Endothelial cell of umbilical vein (primary cell): ENCODE measurements at regions not wholly inside any gene's neighbourhood (a gene's known extent, or its start where the extent isn't known, plus 50 kb on each side); places are given as distances from the start of the nearest gene placed in this dataset.

Source experiments
- BruUV-seq: library from RNA; stranded (reverse); fragments of 400-500 nt; replicated peaks from 2 replicates; lab custom pipeline; 2021; lab: Mats Ljungman, UMichigan
- CTCF ChIA-PET: fragments of 300-600, 350-600 bp; sonication (Branson Sonifier 250); formaldehyde crosslinking; loops from one replicate; lab custom pipeline; 2021; ENCODE audit warnings: antibody characterized with exemption, inconsistent platforms; lab: Charles Lee
- POLR2A ChIA-PET: fragments of 300-600, 350-600 bp; sonication (Branson Sonifier 250); formaldehyde crosslinking; loops from one replicate; lab custom pipeline; 2021; ENCODE audit warnings: antibody characterized with exemption, inconsistent platforms; lab: Charles Lee
- DNase-seq: peaks from one replicate; pipeline ENCODE4 v3.0.0-alpha.2; 2011; ENCODE audit warnings: low read depth, low spot score
- FAIRE-seq: peaks from 2 replicates; lab custom pipeline; 2011; peaks lifted over from hg19 to GRCh38; lab: Jason Lieb, UNC
- H2AFZ ChIP-seq: 2 replicates; pipeline ENCODE4 v1.6.0; 2012; ENCODE audit warnings: low read depth, low read length, control low read depth, inconsistent platforms
- H3K27ac ChIP-seq: 2 replicates; pipeline ENCODE4 v1.5.1; 2011; ENCODE audit warnings: low read depth, mild to moderate bottlenecking, control low read depth, low read length, moderate library complexity; ENCODE audit not compliant: insufficient read depth
- H3K27me3 ChIP-seq, 2 experiments: 2 replicates each; pipeline versions ENCODE4 v1.6.0 to v1.6.1; 2011; ENCODE audit warnings: low read length in 2 of 2, mixed read lengths in 1 of 2; ENCODE audit not compliant: control insufficient read depth in 2 of 2, insufficient read depth in 2 of 2
- H3K36me3 ChIP-seq, 2 experiments: 2 replicates in 1 of 2; 3 replicates in 1 of 2; pipeline ENCODE4 v1.5.1; 2011; ENCODE audit warnings: low read length in 2 of 2, mild to moderate bottlenecking in 1 of 2, moderate library complexity in 1 of 2; ENCODE audit not compliant: control insufficient read depth in 2 of 2, insufficient read depth in 2 of 2; ENCODE audit errors: extremely low read depth in 1 of 2
- H3K4me1 ChIP-seq: 3 replicates; pipeline ENCODE4 v1.5.1; 2011; ENCODE audit warnings: mild to moderate bottlenecking, low read length; ENCODE audit not compliant: control insufficient read depth, insufficient read depth; ENCODE audit errors: extremely low read depth
- H3K4me2 ChIP-seq: 2 replicates; pipeline ENCODE4 v1.6.1; 2011; ENCODE audit warnings: low read length, control low read depth, mixed read lengths; ENCODE audit not compliant: insufficient read depth
- H3K4me3 ChIP-seq, 3 experiments: fragments of 200-600 bp in 1 of 3; sonication (generic), shearing (Covaris generic) in 1 of 3; replicated peaks in 1 of 3; 2 replicates each; pipeline ENCODE4 v1.5.1; 2011 to 2016; ENCODE audit warnings: control low read depth in 3 of 3, low read length in 3 of 3, mild to moderate bottlenecking in 2 of 3, inconsistent platforms in 1 of 3, low read depth in 1 of 3, moderate library complexity in 1 of 3; ENCODE audit not compliant: insufficient read depth in 1 of 3
- H3K79me2 ChIP-seq: 2 replicates; pipeline ENCODE4 v1.6.0; 2012; ENCODE audit warnings: low read length, inconsistent platforms; ENCODE audit not compliant: control insufficient read depth, insufficient read depth
- H3K9ac ChIP-seq: replicated peaks from 2 replicates; pipeline ENCODE3; 2011; ENCODE audit warnings: low read length, control low read depth; ENCODE audit not compliant: insufficient read depth; ENCODE audit errors: extremely low read depth
- H3K9me1 ChIP-seq: replicated peaks from 3 replicates; pipeline ENCODE4 v1.6.0; 2011; ENCODE audit warnings: mild to moderate bottlenecking, low read length; ENCODE audit not compliant: control insufficient read depth, insufficient read depth; ENCODE audit errors: extremely low read depth
- H3K9me3 ChIP-seq: replicated peaks from 2 replicates; pipeline ENCODE4 v1.5.1; 2012; ENCODE audit warnings: low read length, inconsistent platforms; ENCODE audit not compliant: control insufficient read depth, insufficient read depth
- H4K20me1 ChIP-seq: replicated peaks from 2 replicates; pipeline ENCODE3; 2011; ENCODE audit warnings: mild to moderate bottlenecking, low read length; ENCODE audit not compliant: control insufficient read depth, insufficient read depth; ENCODE audit errors: extremely low read depth
- CTCF ChIP-seq, 2 donors: IDR thresholded peaks; 1 replicate in 1 of 2; 2 replicates in 1 of 2; pipeline ENCODE4 v1.5.1; 2011; ENCODE audit warnings: low read length in 2 of 2, mild to moderate bottlenecking in 2 of 2, moderate library complexity in 2 of 2, control low read depth in 1 of 2, inconsistent platforms in 1 of 2, low read depth in 1 of 2; ENCODE audit not compliant: insufficient read depth in 1 of 2; ENCODE audit errors: extremely low read depth in 1 of 2
- EZH2 ChIP-seq: IDR thresholded peaks from 2 replicates; pipeline ENCODE4 v1.6.1; 2012; ENCODE audit warnings: borderline replicate concordance, low read depth, mild to moderate bottlenecking, moderate library complexity, low read length, inconsistent platforms; ENCODE audit not compliant: severe bottlenecking
- FOS ChIP-seq: IDR thresholded peaks from 2 replicates; pipeline ENCODE4 v1.6.1; 2011; ENCODE audit warnings: mild to moderate bottlenecking, low read length, moderate library complexity, borderline replicate concordance; ENCODE audit not compliant: insufficient read depth
- GATA2 ChIP-seq: IDR thresholded peaks from 2 replicates; pipeline ENCODE4 v1.7.0; 2011; ENCODE audit warnings: low read depth, mild to moderate bottlenecking, moderate library complexity, mixed read lengths, low read length; ENCODE audit not compliant: insufficient read length, insufficient read depth
- JUN ChIP-seq: IDR thresholded peaks from 2 replicates; pipeline ENCODE4 v1.6.1; 2011; ENCODE audit warnings: borderline replicate concordance, low read depth; ENCODE audit not compliant: insufficient read length, insufficient read depth
- MAX ChIP-seq: IDR thresholded peaks from 2 replicates; pipeline ENCODE4 v1.6.1; 2011; ENCODE audit not compliant: insufficient read depth, insufficient read length
- MYC ChIP-seq: IDR thresholded peaks from one replicate; pipeline ENCODE4 v1.6.1; 2011; ENCODE audit warnings: mild to moderate bottlenecking, low read depth, low read length
- POLR2A ChIP-seq: IDR thresholded peaks from 2 replicates; pipeline ENCODE4 v1.6.1; 2012; ENCODE audit warnings: low read depth, mild to moderate bottlenecking, control low read depth, low read length
- POLR2AphosphoS5 ChIP-seq: IDR thresholded peaks from 2 replicates; pipeline ENCODE4 v1.6.1; 2012; ENCODE audit warnings: low read depth, mild to moderate bottlenecking, control low read depth, low read length, moderate library complexity; ENCODE audit not compliant: insufficient read depth
- dilution Hi-C: fragments of 300-500 bp; cut with MboI; formaldehyde crosslinking; loops from one replicate; pipeline ENCODE4 v1.15.0; 2019; ENCODE audit warnings: low sequenced_read_pairs; ENCODE audit not compliant: extremely low pct_ligation_motif_present
- intact Hi-C: fragments of 100-400 bp; cut with micrococcal nuclease; formaldehyde crosslinking; loops from one replicate; pipeline ENCODE4 v1.10.0; 2022

- no peaks in the 10 kb centered on the region for H3K9me3 ChIP-seq
- no peaks in the 10 kb centered on the region for H3K4me1 ChIP-seq
- POLR2A ChIA-PET, result no interaction called here
- FAIRE-seq (no peak), DNase-seq (no peak)
- no peaks in the 10 kb centered on the region for H3K9me1 ChIP-seq
- no TSS peak for BruUV-seq
- H3K9ac ChIP-seq, result no peak overlapping the region
- no peak overlapping the region for H3K4me2 ChIP-seq
- H3K4me3 ChIP-seq, result no peak overlapping the region
- CTCF ChIA-PET, result no interaction called here
- intact Hi-C loops, result no loop called here
- no peak overlapping the region for H3K27ac ChIP-seq
- no peak overlapping the region for H2AFZ ChIP-seq
- H3K27me3 ChIP-seq, result no peaks in the 10 kb centered on the region
- H3K36me3 ChIP-seq, result no peaks in the 10 kb centered on the region
- dilution Hi-C loops, result no loop called here
- H4K20me1 ChIP-seq, result no peaks in the 10 kb centered on the region
- H3K79me2 ChIP-seq, result no peaks in the 10 kb centered on the region
- no peak for TF ChIP-seq CTCF (IDR thresholded peaks at IDR 0.05; ENCODE audit: extremely low read depth in 1 of 2, insufficient read depth in 1 of 2, low read depth in 1 of 2, low read length in 2 of 2)
- TF ChIP-seq GATA2, result no peak
- TF ChIP-seq POLR2A, result no peak
- no peak for TF ChIP-seq FOS
- TF ChIP-seq EZH2, result no peak
- no peak for TF ChIP-seq MAX
- TF ChIP-seq POLR2AphosphoS5, result no peak
- TF ChIP-seq JUN, result no peak
- TF ChIP-seq MYC, result no peak
These were observed 203.1 kb upstream of the GALNT2 start for GRCh38 chr1:229863651-229864545.
